ENCODE measurements at regions not wholly inside any gene's neighbourhood (a gene's known extent, or its start where the extent isn't known, plus 50 kb on each side); places are given as distances from the start of the nearest gene placed in this dataset.
"Not testable (repeated sequence)": the region's sequence is repeated elsewhere in the genome, so short reads cannot be mapped to it uniquely, and the experiment has no call there.

GRCh38 chr2:150255528-150255927 lies 231.9 kb downstream of the RND3 start:
- Histone ChIP-seq H4K20me1 (ENCODE audit: insufficient read depth) (no peaks in the 10 kb centered on the region), H3K4me1 (replicated peaks; ENCODE audit: insufficient read depth) (no peaks in the 10 kb centered on the region), H3K9me2 (ENCODE audit: insufficient read depth) (no peaks in the 10 kb centered on the region), H3K4me3 (no peak overlapping the region), H3K27me3 (ENCODE audit: insufficient read depth, low read depth) (no peaks in the 10 kb centered on the region), H2AFZ (no peak overlapping the region), H3K4me2 (no peak overlapping the region), H3F3A (ENCODE audit: insufficient read depth, low read depth) (no peaks in the 10 kb centered on the region), H3K27ac (no peak overlapping the region), H3K36me3 (ENCODE audit: low read depth) (no peaks in the 10 kb centered on the region), H3K79me2 (ENCODE audit: low read depth) (no peaks in the 10 kb centered on the region), H3K9me3 (ENCODE audit: insufficient read depth, low read depth) (no peaks in the 10 kb centered on the region)
- BruUV-seq (replicated peaks), result no TSS peak
- POLR2A ChIA-PET (ENCODE audit: unreplicated experiment), result no interaction called here
- CTCF ChIA-PET, result no interaction called here
- no peak for DNase-seq
- TF ChIP-seq EZH2 (IDR thresholded peaks at IDR 0.05; ENCODE audit: low read depth) (no peak), CTCF (conservative IDR thresholded peaks at IDR 0.05) (no peak)
- intact Hi-C loops (cut with micrococcal nuclease; ENCODE audit: unreplicated experiment), result no loop called here

- CTCF ChIA-PET; BruUV-seq (replicated peaks); POLR2A ChIA-PET (ENCODE audit: unreplicated experiment); H3K27ac ChIP-seq; DNase-seq; intact Hi-C loops (cut with micrococcal nuclease; ENCODE audit: unreplicated experiment); H3K9me2 ChIP-seq (ENCODE audit: insufficient read depth); H3K9me3 ChIP-seq (ENCODE audit: insufficient read depth, low read depth); H3K27me3 ChIP-seq (ENCODE audit: insufficient read depth, low read depth); H4K20me1 ChIP-seq (ENCODE audit: insufficient read depth); H3K4me3 ChIP-seq; H2AFZ ChIP-seq; H3F3A ChIP-seq (ENCODE audit: insufficient read depth, low read depth); H3K36me3 ChIP-seq (ENCODE audit: low read depth); H3K4me2 ChIP-seq; H3K79me2 ChIP-seq (ENCODE audit: low read depth); H3K4me1 ChIP-seq (replicated peaks; ENCODE audit: insufficient read depth): not testable (repeated sequence)
These were observed 237.7 kb downstream of the RND3 start for GRCh38 chr2:150249735-150250134.

- H3F3A ChIP-seq (ENCODE audit: insufficient read depth, low read depth), result no peaks in the 10 kb centered on the region
- H3K27ac ChIP-seq, result no peak overlapping the region
- H3K4me3 ChIP-seq, result no peak overlapping the region
- H3K36me3 ChIP-seq (ENCODE audit: low read depth), result no peaks in the 10 kb centered on the region
- no peaks in the 10 kb centered on the region for H4K20me1 ChIP-seq (ENCODE audit: insufficient read depth)
- BruUV-seq (replicated peaks), result no TSS peak
- CTCF ChIA-PET, result no interaction called here
- H3K79me2 ChIP-seq (ENCODE audit: low read depth), result no peaks in the 10 kb centered on the region
- H3K9me2 ChIP-seq (ENCODE audit: insufficient read depth), result no peaks in the 10 kb centered on the region
- no peaks in the 10 kb centered on the region for H3K9me3 ChIP-seq (ENCODE audit: insufficient read depth, low read depth)
- TF ChIP-seq EZH2 (IDR thresholded peaks at IDR 0.05; ENCODE audit: low read depth) (no peak), CTCF (conservative IDR thresholded peaks at IDR 0.05) (no peak)
- H3K4me2 ChIP-seq, result no peak overlapping the region
- no peak overlapping the region for H2AFZ ChIP-seq
- H3K4me1 ChIP-seq (replicated peaks; ENCODE audit: insufficient read depth), result no peaks in the 10 kb centered on the region
- intact Hi-C loops (cut with micrococcal nuclease; ENCODE audit: unreplicated experiment), result no loop called here
- no peaks in the 10 kb centered on the region for H3K27me3 ChIP-seq (ENCODE audit: insufficient read depth, low read depth)
- POLR2A ChIA-PET (ENCODE audit: unreplicated experiment), result interaction anchor here (0.6 kb wide), 1 partner anchor 162 kb away, joined by 6 read pairs; no protein-coding TSS in a partner anchor
- no peak for DNase-seq
These were observed 240.0 kb downstream of the RND3 start for GRCh38 chr2:150247481-150247880.

- ChIA-PET POLR2A (ENCODE audit: unreplicated experiment) (no interaction called here), CTCF (no interaction called here)
- no peak for TF ChIP-seq CTCF (conservative IDR thresholded peaks at IDR 0.05)
- TF ChIP-seq EZH2 (IDR thresholded peaks at IDR 0.05; ENCODE audit: low read depth), result no peak
- no peak for DNase-seq
- Histone ChIP-seq H3K36me3 (ENCODE audit: low read depth) (no peaks in the 10 kb centered on the region), H3K9me3 (ENCODE audit: insufficient read depth, low read depth) (no peaks in the 10 kb centered on the region), H2AFZ (no peak overlapping the region), H4K20me1 (ENCODE audit: insufficient read depth) (no peaks in the 10 kb centered on the region), H3K4me2 (no peak overlapping the region), H3K9me2 (ENCODE audit: insufficient read depth) (no peaks in the 10 kb centered on the region), H3K4me3 (no peak overlapping the region), H3K27me3 (ENCODE audit: insufficient read depth, low read depth) (no peaks in the 10 kb centered on the region), H3F3A (ENCODE audit: insufficient read depth, low read depth) (no peaks in the 10 kb centered on the region), H3K79me2 (ENCODE audit: low read depth) (no peaks in the 10 kb centered on the region), H3K4me1 (replicated peaks; ENCODE audit: insufficient read depth) (no peaks in the 10 kb centered on the region), H3K27ac (no peak overlapping the region)
- intact Hi-C loops (cut with micrococcal nuclease; ENCODE audit: unreplicated experiment), result no loop called here
- BruUV-seq (replicated peaks), result no TSS peak
These were observed 252.6 kb downstream of the RND3 start for GRCh38 chr2:150234787-150235446.

Data from PC-9 (cell line).